Calu3 (cell line): ENCODE measurements at regions not wholly inside any gene's neighbourhood (a gene's known extent, or its start where the extent isn't known, plus 50 kb on each side); places are given as distances from the start of the nearest gene placed in this dataset.

Experiments
- BruUV-seq: library from RNA; stranded (reverse); fragments of 400-500 nt; replicated peaks from 2 replicates; lab custom pipeline; 2021; lab: Mats Ljungman, UMichigan
- CTCF ChIA-PET: fragments of 300-600 bp; sonication (Branson Sonifier 250); formaldehyde crosslinking; loops from one replicate; lab custom pipeline; 2022; ENCODE audit warnings: antibody characterized with exemption; lab: Charles Lee
- DNase-seq: peaks from one replicate; pipeline ENCODE4 v3.0.0; 2022
- H3K27ac Mint-ChIP-seq: one replicate; pipeline ENCODE4 v1.8.0; 2022; ENCODE audit warnings: mixed read lengths; ENCODE audit not compliant: unreplicated experiment
- H3K27me3 Mint-ChIP-seq: one replicate; pipeline ENCODE4 v1.8.0; 2022; ENCODE audit warnings: mixed read lengths; ENCODE audit not compliant: unreplicated experiment
- H3K36me3 Mint-ChIP-seq: one replicate; pipeline ENCODE4 v1.8.0; 2022; ENCODE audit warnings: mild to moderate bottlenecking, moderate library complexity, mixed read lengths; ENCODE audit not compliant: insufficient read depth, unreplicated experiment
- H3K4me1 Mint-ChIP-seq: one replicate; pipeline ENCODE4 v1.8.0; 2022; ENCODE audit warnings: mild to moderate bottlenecking, low read depth, mixed read lengths; ENCODE audit not compliant: unreplicated experiment
- H3K4me3 Mint-ChIP-seq: one replicate; pipeline ENCODE4 v1.8.0; 2022; ENCODE audit warnings: mild to moderate bottlenecking, low read depth, moderate library complexity, mixed read lengths; ENCODE audit not compliant: unreplicated experiment
- H3K9me3 Mint-ChIP-seq: one replicate; pipeline ENCODE4 v1.8.0; 2022; ENCODE audit warnings: low read depth, mixed read lengths; ENCODE audit not compliant: unreplicated experiment
- intact Hi-C: fragments of 100-400 bp; cut with micrococcal nuclease; formaldehyde crosslinking; loops from one replicate; pipeline ENCODE4 v1.10.0; 2022; ENCODE audit not compliant: unreplicated experiment
- TF ChIP-seq, protein P1 (sequence below): fragments of 200-600 bp; IDR thresholded peaks from one replicate; pipeline ENCODE4 v1.8.0; 2022; ENCODE audit warnings: antibody characterized with exemption; ENCODE audit not compliant: unreplicated experiment

DNA sequence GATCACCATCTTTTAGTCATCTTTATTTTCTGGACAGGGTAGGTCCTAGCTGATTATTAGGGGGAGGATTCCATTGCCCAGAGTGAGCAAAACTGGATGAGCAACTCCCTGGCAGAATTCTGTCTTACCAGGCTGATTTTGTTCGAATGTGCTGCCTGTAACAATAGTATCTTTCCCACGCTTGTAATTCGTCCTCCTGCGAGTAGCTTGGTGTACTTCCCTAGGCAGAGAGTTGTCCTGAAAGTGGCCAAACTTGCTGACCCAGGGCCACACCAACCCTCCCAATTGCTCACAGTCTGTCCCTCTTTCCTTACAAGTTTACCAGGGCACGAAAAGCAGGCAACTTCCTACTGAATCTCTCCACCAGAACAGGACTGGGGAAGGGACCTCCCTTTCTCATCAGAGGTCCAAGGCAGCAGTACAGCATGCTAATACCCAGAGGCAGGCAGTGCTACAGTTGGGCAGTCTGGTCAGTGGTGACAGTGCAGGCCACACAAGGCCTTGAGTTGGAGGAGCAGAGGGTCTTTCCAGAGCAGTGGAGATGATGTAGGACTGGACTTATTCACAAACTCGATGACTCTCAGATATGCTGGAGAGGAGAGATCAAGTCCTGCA lies 67.8 kb upstream of the NLK start:
- no peak overlapping the region for H3K27ac Mint-ChIP-seq
- H3K36me3 Mint-ChIP-seq = no peaks in the 10 kb centered on the region
- TF ChIP-seq, protein P1, sequence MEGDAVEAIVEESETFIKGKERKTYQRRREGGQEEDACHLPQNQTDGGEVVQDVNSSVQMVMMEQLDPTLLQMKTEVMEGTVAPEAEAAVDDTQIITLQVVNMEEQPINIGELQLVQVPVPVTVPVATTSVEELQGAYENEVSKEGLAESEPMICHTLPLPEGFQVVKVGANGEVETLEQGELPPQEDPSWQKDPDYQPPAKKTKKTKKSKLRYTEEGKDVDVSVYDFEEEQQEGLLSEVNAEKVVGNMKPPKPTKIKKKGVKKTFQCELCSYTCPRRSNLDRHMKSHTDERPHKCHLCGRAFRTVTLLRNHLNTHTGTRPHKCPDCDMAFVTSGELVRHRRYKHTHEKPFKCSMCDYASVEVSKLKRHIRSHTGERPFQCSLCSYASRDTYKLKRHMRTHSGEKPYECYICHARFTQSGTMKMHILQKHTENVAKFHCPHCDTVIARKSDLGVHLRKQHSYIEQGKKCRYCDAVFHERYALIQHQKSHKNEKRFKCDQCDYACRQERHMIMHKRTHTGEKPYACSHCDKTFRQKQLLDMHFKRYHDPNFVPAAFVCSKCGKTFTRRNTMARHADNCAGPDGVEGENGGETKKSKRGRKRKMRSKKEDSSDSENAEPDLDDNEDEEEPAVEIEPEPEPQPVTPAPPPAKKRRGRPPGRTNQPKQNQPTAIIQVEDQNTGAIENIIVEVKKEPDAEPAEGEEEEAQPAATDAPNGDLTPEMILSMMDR = no peak
- intact Hi-C loops = loop anchor here (10.0 kb wide), 1 partner anchor 160 kb away; no protein-coding TSS in a partner anchor
- no TSS peak for BruUV-seq
- H3K4me1 Mint-ChIP-seq = no peaks in the 10 kb centered on the region
- no peak for DNase-seq
- H3K4me3 Mint-ChIP-seq = no peak overlapping the region
- H3K27me3 Mint-ChIP-seq = peaks cover 14% of the 10 kb centered on the region
- H3K9me3 Mint-ChIP-seq = no peaks in the 10 kb centered on the region
- CTCF ChIA-PET = no interaction called here

DNA sequence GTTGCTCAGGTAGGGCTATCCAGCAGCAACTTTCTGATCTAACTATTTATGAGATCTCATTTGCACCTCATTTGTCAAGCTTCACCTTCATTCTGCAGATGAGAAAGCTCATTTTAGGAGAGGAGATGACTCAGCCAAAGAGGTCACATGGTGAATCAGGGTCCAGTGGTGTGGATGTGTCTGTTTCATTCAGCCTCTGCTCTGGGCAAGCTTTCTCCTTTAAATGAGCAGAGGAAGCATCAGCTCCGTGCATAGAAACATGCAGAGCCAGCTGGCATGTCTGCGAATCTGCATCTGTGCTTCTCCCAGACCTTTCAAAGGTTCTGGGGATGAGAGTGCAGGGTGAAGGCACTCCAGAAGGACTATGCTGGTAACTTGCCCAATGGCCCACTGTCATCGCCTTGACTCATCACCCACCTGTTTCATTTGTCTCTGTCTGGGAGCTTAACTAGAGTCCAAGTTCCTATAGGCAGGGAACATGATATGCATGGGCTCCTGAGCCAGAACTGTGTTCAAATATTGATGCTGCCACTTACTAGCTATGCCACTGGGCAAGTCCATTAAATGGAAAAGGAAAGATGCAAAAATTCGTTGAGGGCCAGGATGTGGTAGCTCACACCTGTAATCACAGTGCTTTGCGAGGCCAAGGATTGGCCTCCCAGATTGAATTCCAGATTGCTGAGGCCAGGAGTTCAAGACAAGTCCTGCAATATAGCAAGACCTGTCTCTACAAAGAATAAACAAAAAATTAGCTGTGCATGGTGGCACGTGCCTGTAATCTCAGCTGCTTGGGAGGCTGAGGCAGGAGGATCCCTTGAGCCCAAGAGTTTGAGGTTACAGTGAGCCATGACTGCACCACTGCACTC lies 67.1 kb upstream of the NLK start:
- H3K4me3 Mint-ChIP-seq = no peak overlapping the region
- H3K27me3 Mint-ChIP-seq = peaks cover 6% of the 10 kb centered on the region
- H3K4me1 Mint-ChIP-seq = no peaks in the 10 kb centered on the region
- no peaks in the 10 kb centered on the region for H3K36me3 Mint-ChIP-seq
- no peak overlapping the region for H3K27ac Mint-ChIP-seq
- CTCF ChIA-PET = no interaction called here
- intact Hi-C loops = loop anchor here (10.0 kb wide), 1 partner anchor 159 kb away; no protein-coding TSS in a partner anchor
- DNase-seq = no peak
- no TSS peak for BruUV-seq
- no peaks in the 10 kb centered on the region for H3K9me3 Mint-ChIP-seq
- TF ChIP-seq, protein P1 = no peak

DNA sequence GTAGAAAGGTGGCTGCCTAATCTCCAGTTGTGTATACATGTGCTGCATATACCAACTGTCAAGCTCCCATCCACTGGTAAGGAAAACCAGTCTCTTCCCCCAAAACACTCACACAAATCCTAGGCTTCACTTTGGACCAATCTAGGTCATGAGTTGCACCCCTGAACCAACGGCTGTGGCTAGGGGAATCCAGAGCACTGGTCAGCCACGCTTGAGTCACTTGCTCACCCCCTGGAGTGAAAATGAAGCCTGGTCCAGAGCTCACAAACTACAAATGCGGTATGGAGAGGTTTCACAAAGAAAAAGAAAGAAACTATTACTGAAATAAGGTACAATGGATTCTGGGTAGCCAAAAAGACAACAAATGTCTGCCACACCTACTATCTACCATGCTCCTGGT lies 66.1 kb upstream of the NLK start:
- CTCF ChIA-PET = no interaction called here
- Mint-ChIP-seq H3K4me1 (no peaks in the 10 kb centered on the region), H3K4me3 (no peak overlapping the region), H3K9me3 (no peaks in the 10 kb centered on the region), H3K27ac (no peak overlapping the region), H3K27me3 (no peaks in the 10 kb centered on the region), H3K36me3 (no peaks in the 10 kb centered on the region)
- no TSS peak for BruUV-seq
- intact Hi-C loops = loop anchor here (10.0 kb wide), 1 partner anchor 158 kb away; no protein-coding TSS in a partner anchor
- DNase-seq = no peak
- TF ChIP-seq, protein P1 = no peak

DNA sequence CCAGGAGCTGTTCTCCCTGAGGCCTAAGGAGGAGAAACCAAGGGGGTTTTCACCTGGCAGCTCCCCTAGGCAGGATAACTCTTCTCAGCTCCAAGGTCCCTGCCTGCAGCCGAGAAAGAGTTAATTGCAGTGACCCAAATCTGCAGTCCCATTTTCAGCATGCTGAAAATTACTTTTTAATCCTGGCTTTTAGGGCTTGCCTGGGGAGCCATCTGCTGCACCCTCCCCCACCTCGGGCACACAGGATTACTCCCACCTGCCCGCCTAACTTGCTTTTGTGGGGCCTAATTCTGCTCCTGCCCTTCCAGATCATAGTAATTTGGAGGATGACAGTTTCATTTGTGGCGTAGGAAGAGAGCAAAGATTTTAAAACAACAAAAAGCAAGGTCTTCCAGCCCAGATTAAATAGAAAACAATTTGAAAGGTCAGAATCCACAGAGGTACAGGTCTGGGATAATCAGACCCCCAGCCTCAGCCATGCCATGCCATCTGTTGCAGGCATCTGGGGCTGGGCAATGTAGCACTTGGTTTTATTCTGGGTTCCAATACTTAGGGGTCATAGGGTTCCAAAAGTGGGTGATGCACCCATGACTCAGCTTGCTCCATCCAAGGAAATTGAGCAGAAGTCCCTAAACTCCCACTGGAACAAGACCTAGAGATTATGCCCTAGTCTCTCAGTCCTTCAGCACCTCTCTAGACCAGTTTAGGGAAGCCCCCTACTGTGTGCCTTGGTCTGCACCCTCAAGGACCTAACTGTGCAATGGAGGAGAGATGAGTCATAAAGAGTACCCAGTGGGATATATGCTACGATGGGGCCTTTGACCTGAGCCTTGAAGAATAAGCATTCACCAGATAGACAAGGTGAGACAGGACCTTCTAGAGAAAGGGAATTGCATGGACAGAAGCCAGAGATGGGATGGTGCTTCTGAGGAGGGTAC lies 64.5 kb upstream of the NLK start:
- Mint-ChIP-seq H3K9me3 (no peaks in the 10 kb centered on the region), H3K36me3 (no peaks in the 10 kb centered on the region), H3K4me3 (no peak overlapping the region), H3K27me3 (no peaks in the 10 kb centered on the region), H3K27ac (no peak overlapping the region), H3K4me1 (no peaks in the 10 kb centered on the region)
- intact Hi-C loops = loop anchor here (10.0 kb wide), 1 partner anchor 157 kb away; no protein-coding TSS in a partner anchor
- no TSS peak for BruUV-seq
- CTCF ChIA-PET = no interaction called here
- TF ChIP-seq, protein P1 = no peak
- no peak for DNase-seq
